ENCODE measurements at regions not wholly inside any gene's neighbourhood (a gene's known extent, or its start where the extent isn't known, plus 50 kb on each side); places are given as distances from the start of the nearest gene placed in this dataset.

DNA sequence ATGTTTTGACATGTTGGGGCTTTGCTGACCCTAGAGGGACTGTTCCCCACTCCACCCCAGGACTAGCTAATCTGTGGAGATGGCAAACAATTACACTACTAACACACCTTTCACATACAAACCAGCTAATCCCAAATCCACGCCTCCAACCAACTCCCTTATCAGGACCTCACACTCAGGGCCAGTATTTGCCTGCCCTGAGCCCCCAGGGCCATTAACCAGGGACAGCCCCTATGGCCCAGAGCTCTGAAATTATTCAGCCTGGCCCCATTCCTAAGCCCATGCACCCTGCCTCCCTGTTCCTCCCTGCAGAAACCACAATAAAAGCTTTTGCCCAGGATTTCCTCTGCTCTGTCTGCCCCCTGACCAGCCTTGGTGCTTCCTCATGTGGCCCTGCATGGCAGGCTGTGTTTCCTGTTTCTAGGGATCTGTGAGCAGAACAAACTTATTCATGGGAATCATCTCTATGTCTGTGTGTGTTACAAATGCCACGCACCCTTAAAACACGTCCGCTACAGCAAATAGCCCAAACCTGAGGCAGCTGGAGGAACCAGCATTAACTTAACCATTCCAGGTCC, 121.2 kb downstream of the PXDC1 start:
- TF ChIP-seq EZH2phosphoT487 (IDR thresholded peaks at IDR 0.05; ENCODE audit: insufficient read depth, low read depth): no peak
- TF ChIP-seq EZH2 (IDR thresholded peaks at IDR 0.05; ENCODE audit: insufficient read depth, poor library complexity, severe bottlenecking): no peak

All from GM23248 (cell line).